Right cardiac atrium (tissue), 5 donors: ENCODE measurements at regions not wholly inside any gene's neighbourhood (a gene's known extent, or its start where the extent isn't known, plus 50 kb on each side); places are given as distances from the start of the nearest gene placed in this dataset.
"Not testable (repeated sequence)": the region's sequence is repeated elsewhere in the genome, so short reads cannot be mapped to it uniquely, and the experiment has no call there.

Experiments
- ATAC-seq, 2 donors: fragments of 200-7000 bp; cut with Tn5 transposase; one replicate each; pipeline versions ENCODE4 v1.8.0 to v1.9.1; 2020; ENCODE audit warnings: moderate library complexity in 2 of 2, mild to moderate bottlenecking in 1 of 2
- DNase-seq, 3 donors: peaks; one replicate each; pipeline ENCODE4 v3.0.0-alpha.2; 2020
- H3K27ac ChIP-seq: one replicate; pipeline ENCODE4 v1.5.1; 2013; ENCODE audit warnings: mild to moderate bottlenecking, low read length, control low read depth, moderate library complexity
- H3K27me3 ChIP-seq: one replicate; pipeline ENCODE4 v1.6.1; 2013; ENCODE audit not compliant: control insufficient read depth, insufficient read depth
- H3K4me1 ChIP-seq: one replicate; pipeline ENCODE4 v1.6.1; 2013; ENCODE audit warnings: low read length; ENCODE audit not compliant: control insufficient read depth, insufficient read depth
- H3K4me3 ChIP-seq: one replicate; pipeline ENCODE4 v1.5.1; 2013; ENCODE audit warnings: low read length, control low read depth
- H3K9me3 ChIP-seq: one replicate; pipeline ENCODE4 v1.6.1; 2013; ENCODE audit warnings: low read length; ENCODE audit not compliant: control insufficient read depth
- WGBS: extraction: QIAGEN DNeasy Blood & Tissue Kit; methylation state at CpG from one replicate; pipeline ENCODE4 v1.1.7; 2013; 5-methylcytosine and 5-hydroxymethylcytosine counted together
- intact Hi-C, 4 donors: fragments of 100-400 bp; cut with DNase I; formaldehyde crosslinking; loops; one replicate each; pipeline versions ENCODE4 v1.11.0 to v1.14.0; 2022 to 2023
- donor health status: healthy with polysubstance abuse.
- donor health status: DM: no; HTN: yes; CAD: no.
- donor health status: DM: no; HTN: no; CAD: no.
- donor health status: DM: no; HTN: yes; CAD: no; lungs with severe emphysema.
- donor health status: DM: yes; HTN: yes; CAD: no.

GRCh38 chr13:58500938-58501337, 869.4 kb downstream of the PCDH17 start:
- no peak for DNase-seq
- ATAC-seq, result no peak
- no peak overlapping the region for H3K4me3 ChIP-seq
- H3K27ac ChIP-seq, result no peak overlapping the region
- intact Hi-C loops, result no loop called here
- H3K9me3 ChIP-seq, result no peaks in the 10 kb centered on the region
- no peaks in the 10 kb centered on the region for H3K4me1 ChIP-seq
- 52% methylated on average over 1 of the region's 1 CpG for WGBS
- H3K27me3 ChIP-seq, result no peaks in the 10 kb centered on the region

- H3K4me1 ChIP-seq, H3K9me3 ChIP-seq, H3K27me3 ChIP-seq, DNase-seq, ATAC-seq, H3K4me3 ChIP-seq, intact Hi-C loops, H3K27ac ChIP-seq: not testable (repeated sequence)
- 95% methylated on average over 21 of the region's 21 CpGs for WGBS
Observed at GRCh38 chr13:58504202-58504700, 872.7 kb downstream of the PCDH17 start.

GRCh38 chr13:58505262-58505920, 873.8 kb downstream of the PCDH17 start:
- 92% methylated on average over 22 of the region's 22 CpGs for WGBS
- DNase-seq, result peak in 1 of 3 donors; percentile 32
- H3K27ac ChIP-seq, H3K9me3 ChIP-seq, H3K4me1 ChIP-seq, intact Hi-C loops, H3K4me3 ChIP-seq, H3K27me3 ChIP-seq: not testable (repeated sequence)
- peak in 1 of 2 donors; percentile 21 for ATAC-seq

GRCh38 chr13:58528351-58528750, 896.8 kb downstream of the PCDH17 start:
- peak in 1 of 3 donors; percentile 25 for DNase-seq
- H3K27me3 ChIP-seq, result no peaks in the 10 kb centered on the region
- ATAC-seq, result no peak
- 95% methylated on average over 14 of the region's 14 CpGs for WGBS
- no peak overlapping the region for H3K27ac ChIP-seq
- no peak overlapping the region for H3K4me3 ChIP-seq
- H3K9me3 ChIP-seq, result no peaks in the 10 kb centered on the region
- intact Hi-C loops, result no loop called here
- no peaks in the 10 kb centered on the region for H3K4me1 ChIP-seq

- H3K27me3 ChIP-seq, result no peaks in the 10 kb centered on the region
- ATAC-seq (no peak), DNase-seq (no peak)
- no peaks in the 10 kb centered on the region for H3K4me1 ChIP-seq
- WGBS, result 85% methylated on average over 4 of the region's 4 CpGs
- intact Hi-C loops, result no loop called here
- no peak overlapping the region for H3K27ac ChIP-seq
- no peaks in the 10 kb centered on the region for H3K9me3 ChIP-seq
- no peak overlapping the region for H3K4me3 ChIP-seq
Observed at GRCh38 chr13:58531614-58532013, 900.1 kb downstream of the PCDH17 start.

GRCh38 chr13:58542530-58542929, 911.0 kb downstream of the PCDH17 start:
- ATAC-seq (no peak), DNase-seq (no peak)
- intact Hi-C loops, result no loop called here
- Histone ChIP-seq H3K4me3 (no peak overlapping the region), H3K4me1 (no peaks in the 10 kb centered on the region), H3K9me3 (no peaks in the 10 kb centered on the region), H3K27ac (no peak overlapping the region), H3K27me3 (no peaks in the 10 kb centered on the region)

- DNase-seq, result no peak
- 55% methylated on average over 1 of the region's 1 CpG for WGBS
- no peak for ATAC-seq
- Histone ChIP-seq H3K27me3 (no peaks in the 10 kb centered on the region), H3K4me1 (no peaks in the 10 kb centered on the region), H3K27ac (no peak overlapping the region), H3K9me3 (no peaks in the 10 kb centered on the region), H3K4me3 (no peak overlapping the region)
- intact Hi-C loops, result no loop called here
Observed at GRCh38 chr13:58547419-58547818, 915.9 kb downstream of the PCDH17 start.

GRCh38 chr13:58566176-58566575, 934.6 kb downstream of the PCDH17 start:
- no peak for ATAC-seq

GRCh38 chr13:58573743-58574142, 942.2 kb downstream of the PCDH17 start:
- 75% methylated on average over 2 of the region's 2 CpGs for WGBS

More at GRCh38 chr13:58566176-58566575, 934.6 kb downstream of the PCDH17 start:
- H3K27ac ChIP-seq, result no peak overlapping the region
- H3K9me3 ChIP-seq, result no peaks in the 10 kb centered on the region
- H3K4me3 ChIP-seq, result no peak overlapping the region
- intact Hi-C loops, result no loop called here
- no peaks in the 10 kb centered on the region for H3K27me3 ChIP-seq
- 57% methylated on average over 3 of the region's 3 CpGs for WGBS
- no peak for DNase-seq
- no peaks in the 10 kb centered on the region for H3K4me1 ChIP-seq

GRCh38 chr13:58574791-58575190, 943.2 kb downstream of the PCDH17 start:
- intact Hi-C loops, result no loop called here
- Histone ChIP-seq H3K4me3 (no peak overlapping the region), H3K4me1 (no peaks in the 10 kb centered on the region), H3K9me3 (peaks cover 3% of the 10 kb centered on the region), H3K27ac (no peak overlapping the region), H3K27me3 (no peaks in the 10 kb centered on the region)
- DNase-seq, result no peak
- ATAC-seq, result no peak

More at GRCh38 chr13:58573743-58574142, 942.2 kb downstream of the PCDH17 start:
- ATAC-seq (no peak), DNase-seq (no peak)
- intact Hi-C loops, result no loop called here
- Histone ChIP-seq H3K4me1 (no peaks in the 10 kb centered on the region), H3K4me3 (no peak overlapping the region), H3K27ac (no peak overlapping the region), H3K9me3 (peaks cover 3% of the 10 kb centered on the region), H3K27me3 (no peaks in the 10 kb centered on the region)

GRCh38 chr13:58579468-58579867, 947.9 kb downstream of the PCDH17 start:
- H3K4me1 ChIP-seq, result no peaks in the 10 kb centered on the region
- H3K27ac ChIP-seq, result no peak overlapping the region
- no peak overlapping the region for H3K4me3 ChIP-seq
- ATAC-seq (no peak), DNase-seq (no peak)
- H3K27me3 ChIP-seq, result no peaks in the 10 kb centered on the region
- H3K9me3 ChIP-seq, result peaks cover 2% of the 10 kb centered on the region
- intact Hi-C loops, result no loop called here
- WGBS, result 91% methylated on average over 2 of the region's 2 CpGs

- no peaks in the 10 kb centered on the region for H3K27me3 ChIP-seq
- DNase-seq, result no peak
- H3K9me3 ChIP-seq, result no peaks in the 10 kb centered on the region
- no peaks in the 10 kb centered on the region for H3K4me1 ChIP-seq
- no peak overlapping the region for H3K4me3 ChIP-seq
- intact Hi-C loops, result no loop called here
- ATAC-seq, result no peak
- H3K27ac ChIP-seq, result no peak overlapping the region
- WGBS, result 100% methylated on average over 1 of the region's 1 CpG
Observed at GRCh38 chr13:58583966-58584365, 952.4 kb downstream of the PCDH17 start.
